ENCODE measurements at regions not wholly inside any gene's neighbourhood (a gene's known extent, or its start where the extent isn't known, plus 50 kb on each side); places are given as distances from the start of the nearest gene placed in this dataset.

GRCh38 chr16:55078699-55079410 is 148.2 kb downstream of the IRX5 start:
- no peak for TF ChIP-seq CTCF (IDR thresholded peaks at IDR 0.05; ENCODE audit: low read depth, low read length, missing control alignments)
- in situ Hi-C loops (cut with HindIII; ENCODE audit: low sequenced_read_pairs) = no loop called here
- no peak for DNase-seq (ENCODE audit: low read depth)
- H3K4me3 ChIP-seq (ENCODE audit: low read depth, low read length) = no peak overlapping the region

- no peak for DNase-seq (ENCODE audit: low read depth)
- H3K4me3 ChIP-seq (ENCODE audit: low read depth, low read length) = no peak overlapping the region
- in situ Hi-C loops (cut with HindIII; ENCODE audit: low sequenced_read_pairs) = no loop called here
Observed at GRCh38 chr16:55081622-55082590, 151.2 kb downstream of the IRX5 start.

GRCh38 chr16:55082591-55082976 is 151.9 kb downstream of the IRX5 start:
- in situ Hi-C loops (cut with HindIII; ENCODE audit: low sequenced_read_pairs) = no loop called here
- no peak for DNase-seq (ENCODE audit: low read depth)
- no peak overlapping the region for H3K4me3 ChIP-seq (ENCODE audit: low read depth, low read length)
- TF ChIP-seq CTCF (IDR thresholded peaks at IDR 0.05; ENCODE audit: low read depth, low read length, missing control alignments) = no peak

More at GRCh38 chr16:55081622-55082590, 151.2 kb downstream of the IRX5 start:
- no peak for TF ChIP-seq CTCF (IDR thresholded peaks at IDR 0.05; ENCODE audit: low read depth, low read length, missing control alignments)

- TF ChIP-seq CTCF (IDR thresholded peaks at IDR 0.05; ENCODE audit: low read depth, low read length, missing control alignments) = no peak
- no peak overlapping the region for H3K4me3 ChIP-seq (ENCODE audit: low read depth, low read length)
- DNase-seq (ENCODE audit: low read depth) = no peak
- in situ Hi-C loops (cut with HindIII; ENCODE audit: low sequenced_read_pairs) = no loop called here
Observed at GRCh38 chr16:55083052-55083451, 152.4 kb downstream of the IRX5 start.

- no peak for TF ChIP-seq CTCF (IDR thresholded peaks at IDR 0.05; ENCODE audit: low read depth, low read length, missing control alignments)
- no peak for DNase-seq (ENCODE audit: low read depth)
- in situ Hi-C loops (cut with HindIII; ENCODE audit: low sequenced_read_pairs) = no loop called here
- no peak overlapping the region for H3K4me3 ChIP-seq (ENCODE audit: low read depth, low read length)
Observed at GRCh38 chr16:55088098-55088497, 157.4 kb downstream of the IRX5 start.

GRCh38 chr16:55089600-55089999 is 158.9 kb downstream of the IRX5 start:
- H3K4me3 ChIP-seq (ENCODE audit: low read depth, low read length) = no peak overlapping the region
- in situ Hi-C loops (cut with HindIII; ENCODE audit: low sequenced_read_pairs) = no loop called here
- no peak for TF ChIP-seq CTCF (IDR thresholded peaks at IDR 0.05; ENCODE audit: low read depth, low read length, missing control alignments)
- DNase-seq (ENCODE audit: low read depth) = no peak

Data from astrocyte of the cerebellum (primary cell).